HFFc6 (cell line): ENCODE measurements at regions not wholly inside any gene's neighbourhood (a gene's known extent, or its start where the extent isn't known, plus 50 kb on each side); places are given as distances from the start of the nearest gene placed in this dataset.

Experiments
- DNase-seq: peaks from one replicate; pipeline ENCODE4 v3.0.0-alpha.2; 2018
- H3K27ac Mint-ChIP-seq: 2 replicates; pipeline ENCODE4 v1.8.0; 2020; ENCODE audit warnings: mild to moderate bottlenecking, mixed read lengths
- H3K27me3 Mint-ChIP-seq: 2 replicates; pipeline ENCODE4 v1.8.0; 2021; ENCODE audit warnings: mild to moderate bottlenecking, moderate library complexity, mixed read lengths; ENCODE audit not compliant: insufficient read depth
- H3K36me3 Mint-ChIP-seq: 2 replicates; pipeline ENCODE4 v1.8.0; 2021; ENCODE audit warnings: low read depth, mixed read lengths
- H3K4me1 Mint-ChIP-seq: 2 replicates; pipeline ENCODE4 v1.8.0; 2020; ENCODE audit warnings: low read depth, mixed read lengths
- H3K4me3 Mint-ChIP-seq: 2 replicates; pipeline ENCODE4 v1.8.0; 2020; ENCODE audit warnings: mild to moderate bottlenecking, moderate library complexity, mixed read lengths
- H3K9me3 Mint-ChIP-seq: 2 replicates; pipeline ENCODE4 v1.8.0; 2020; ENCODE audit warnings: mild to moderate bottlenecking, mixed read lengths
- CTCF ChIP-seq: fragments of 200-600 bp; sonication (generic); IDR thresholded peaks from 2 replicates; pipeline ENCODE4 v1.5.0; 2021; ENCODE audit warnings: antibody characterized with exemption, mild to moderate bottlenecking

- no peaks in the 10 kb centered on the region for H3K36me3 Mint-ChIP-seq
- no peak for TF ChIP-seq CTCF
- no peak for DNase-seq
- H3K9me3 Mint-ChIP-seq = peaks cover 21% of the 10 kb centered on the region
- no peaks in the 10 kb centered on the region for H3K27me3 Mint-ChIP-seq
- no peaks in the 10 kb centered on the region for H3K4me1 Mint-ChIP-seq
- no peak overlapping the region for H3K27ac Mint-ChIP-seq
- no peak overlapping the region for H3K4me3 Mint-ChIP-seq
Observed at GRCh38 chr5:62001640-62002039, 304.4 kb upstream of the KIF2A start.

DNA sequence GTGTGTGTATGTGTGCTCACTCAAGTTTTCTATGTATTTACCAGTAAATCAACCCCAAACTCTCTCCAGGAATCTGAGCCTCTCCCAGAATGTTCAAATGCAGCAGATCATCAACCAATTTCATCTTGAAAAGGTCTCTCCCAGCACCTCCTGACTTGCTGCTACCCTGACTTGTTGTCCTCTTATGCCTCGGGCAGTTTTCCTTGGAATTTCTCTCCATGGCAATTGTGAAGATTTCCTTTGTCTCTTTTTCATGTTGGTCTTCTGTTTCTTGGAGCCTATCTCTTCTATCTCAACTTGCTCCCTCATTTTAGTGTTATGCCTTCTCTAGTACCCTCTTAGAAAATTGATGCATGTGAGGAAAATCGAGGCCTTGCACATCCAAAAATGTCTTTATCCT lies 303.6 kb upstream of the KIF2A start:
- no peak for DNase-seq
- H3K36me3 Mint-ChIP-seq = no peaks in the 10 kb centered on the region

GRCh38 chr5:62005551-62005950 lies 300.5 kb upstream of the KIF2A start:
- H3K36me3 Mint-ChIP-seq = no peaks in the 10 kb centered on the region
- peaks cover 27% of the 10 kb centered on the region for H3K9me3 Mint-ChIP-seq
- DNase-seq = no peak
- H3K4me3 Mint-ChIP-seq = no peak overlapping the region
- no peaks in the 10 kb centered on the region for H3K4me1 Mint-ChIP-seq
- no peak overlapping the region for H3K27ac Mint-ChIP-seq
- TF ChIP-seq CTCF = no peak
- H3K27me3 Mint-ChIP-seq = no peaks in the 10 kb centered on the region; the same call in 1 of the 2 replicates

More for the DNA sequence above, 303.6 kb upstream of the KIF2A start:
- H3K4me3 Mint-ChIP-seq = no peak overlapping the region
- peaks cover 21% of the 10 kb centered on the region for H3K9me3 Mint-ChIP-seq
- no peak for TF ChIP-seq CTCF
- no peak overlapping the region for H3K27ac Mint-ChIP-seq
- H3K4me1 Mint-ChIP-seq = no peaks in the 10 kb centered on the region
- H3K27me3 Mint-ChIP-seq = no peaks in the 10 kb centered on the region

GRCh38 chr5:62007457-62007856 lies 298.5 kb upstream of the KIF2A start:
- H3K4me3 Mint-ChIP-seq = no peak overlapping the region
- peaks cover 18% of the 10 kb centered on the region for H3K9me3 Mint-ChIP-seq
- no peaks in the 10 kb centered on the region; the same call in 1 of the 2 replicates for H3K27me3 Mint-ChIP-seq
- no peaks in the 10 kb centered on the region for H3K36me3 Mint-ChIP-seq
- no peaks in the 10 kb centered on the region for H3K4me1 Mint-ChIP-seq
- no peak overlapping the region for H3K27ac Mint-ChIP-seq
- TF ChIP-seq CTCF = no peak
- DNase-seq = no peak

DNA sequence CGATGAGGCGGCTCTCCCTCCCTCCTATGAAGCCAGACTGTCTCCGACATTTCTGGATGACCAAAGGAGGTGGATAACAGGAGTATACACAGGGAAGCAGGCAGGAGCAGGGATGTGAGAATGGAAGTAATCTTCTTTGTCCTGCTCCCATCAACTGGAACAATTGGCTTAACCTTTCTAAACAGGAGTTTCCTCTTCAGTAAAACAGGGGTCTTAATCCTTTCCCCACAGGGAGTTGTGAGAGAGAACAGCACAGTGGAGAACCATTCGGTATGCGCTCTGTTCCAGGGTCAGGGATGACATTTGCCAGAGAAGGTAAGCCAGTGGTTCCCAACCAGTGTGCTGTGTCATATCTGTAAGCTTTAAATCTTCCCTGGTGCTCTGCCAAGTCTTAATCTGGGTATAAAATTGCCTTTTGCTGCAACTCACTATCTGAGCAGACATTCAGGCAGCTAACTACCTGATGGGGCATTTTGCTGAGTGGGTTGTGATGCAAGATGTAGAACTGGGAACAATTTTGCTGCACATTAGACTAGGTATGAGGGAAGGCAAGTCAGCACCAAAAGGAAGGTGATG lies 294.8 kb upstream of the KIF2A start:
- Mint-ChIP-seq H3K4me1 (no peaks in the 10 kb centered on the region), H3K36me3 (0 out of 2 replicates have a peak, but pooled peaks cover 7% of the 10 kb centered on the region), H3K4me3 (no peak overlapping the region), H3K9me3 (peaks cover 17% of the 10 kb centered on the region), H3K27ac (no peak overlapping the region), H3K27me3 (no peaks in the 10 kb centered on the region; the same call in 1 of the 2 replicates)
- TF ChIP-seq CTCF = no peak
- DNase-seq = no peak
